Activated T-helper 1 cell treated with Interleukin-2 at 50 U/mL for 16 hours (primary cell): ENCODE measurements at regions not wholly inside any gene's neighbourhood (a gene's known extent, or its start where the extent isn't known, plus 50 kb on each side); places are given as distances from the start of the nearest gene placed in this dataset.

Experiments
- DNase-seq: peaks from one replicate; pipeline ENCODE4 v3.0.0-alpha.2; 2020; ENCODE audit warnings: low read depth

DNA sequence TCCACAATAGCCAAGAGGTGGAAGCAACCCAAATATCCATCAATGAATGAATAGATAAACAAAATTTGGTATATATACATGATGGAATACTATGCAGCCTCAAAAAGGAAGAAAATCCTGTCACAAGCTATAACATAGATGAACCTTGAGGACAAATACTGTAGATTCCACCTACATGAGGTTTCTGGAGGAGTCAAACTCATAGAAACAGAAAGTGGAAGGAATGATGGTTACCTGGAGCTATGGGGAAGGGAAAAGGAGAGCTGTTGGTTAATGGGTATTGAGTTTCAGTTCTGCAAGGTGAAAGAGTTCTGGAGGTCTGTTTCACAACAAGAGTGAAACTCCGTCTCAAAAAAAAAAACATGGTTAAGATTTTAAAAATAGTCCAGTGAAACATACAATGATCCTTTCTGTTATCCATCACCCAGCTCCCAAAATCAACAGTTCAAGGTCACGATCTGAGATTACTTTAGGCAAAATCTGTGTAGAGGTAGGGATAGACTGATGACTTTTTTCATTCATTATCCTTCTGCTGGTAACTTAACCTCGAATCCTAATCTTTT, 80.8 kb upstream of the HNRNPU start:
- DNase-seq, result no peak

DNA sequence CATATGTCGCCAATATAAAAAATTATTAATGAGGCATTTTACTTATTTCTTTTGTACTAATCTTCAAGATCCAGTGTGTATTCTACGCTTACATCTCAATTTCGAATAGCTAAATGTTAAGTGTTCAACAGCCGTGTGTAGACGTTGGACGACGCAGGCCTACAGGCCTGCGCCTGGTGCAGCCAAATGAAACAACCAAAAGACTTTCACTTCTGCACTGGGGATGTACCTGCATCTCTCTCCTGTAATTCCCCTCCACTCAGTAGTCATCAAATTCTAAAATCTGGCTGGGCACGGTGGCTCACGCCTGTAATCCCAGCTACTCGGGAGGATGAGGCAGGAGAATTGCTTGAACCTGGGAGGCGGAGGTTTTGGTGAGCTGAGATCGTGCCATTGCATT, 76.8 kb upstream of the HNRNPU start:
- DNase-seq, result no peak

DNA sequence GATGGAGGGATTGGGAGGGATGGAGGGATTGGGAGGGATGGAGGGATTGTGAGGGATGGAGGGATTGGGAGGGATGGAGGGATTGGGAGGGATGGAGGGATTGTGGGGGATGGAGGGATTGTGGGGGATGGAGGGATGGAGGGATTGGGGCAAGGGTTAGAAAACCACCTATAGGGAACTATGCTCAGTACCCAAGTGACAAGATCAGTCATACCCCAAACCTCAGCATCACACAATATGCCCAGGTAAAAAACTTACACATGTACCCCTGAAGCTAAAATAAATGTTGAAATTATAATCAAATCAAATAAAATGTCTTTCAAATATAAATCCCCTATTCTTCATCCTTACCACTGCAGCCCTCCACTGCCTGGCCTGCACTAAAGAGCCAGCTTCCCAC, 72.8 kb upstream of the HNRNPU start:
- DNase-seq, result no peak

DNA sequence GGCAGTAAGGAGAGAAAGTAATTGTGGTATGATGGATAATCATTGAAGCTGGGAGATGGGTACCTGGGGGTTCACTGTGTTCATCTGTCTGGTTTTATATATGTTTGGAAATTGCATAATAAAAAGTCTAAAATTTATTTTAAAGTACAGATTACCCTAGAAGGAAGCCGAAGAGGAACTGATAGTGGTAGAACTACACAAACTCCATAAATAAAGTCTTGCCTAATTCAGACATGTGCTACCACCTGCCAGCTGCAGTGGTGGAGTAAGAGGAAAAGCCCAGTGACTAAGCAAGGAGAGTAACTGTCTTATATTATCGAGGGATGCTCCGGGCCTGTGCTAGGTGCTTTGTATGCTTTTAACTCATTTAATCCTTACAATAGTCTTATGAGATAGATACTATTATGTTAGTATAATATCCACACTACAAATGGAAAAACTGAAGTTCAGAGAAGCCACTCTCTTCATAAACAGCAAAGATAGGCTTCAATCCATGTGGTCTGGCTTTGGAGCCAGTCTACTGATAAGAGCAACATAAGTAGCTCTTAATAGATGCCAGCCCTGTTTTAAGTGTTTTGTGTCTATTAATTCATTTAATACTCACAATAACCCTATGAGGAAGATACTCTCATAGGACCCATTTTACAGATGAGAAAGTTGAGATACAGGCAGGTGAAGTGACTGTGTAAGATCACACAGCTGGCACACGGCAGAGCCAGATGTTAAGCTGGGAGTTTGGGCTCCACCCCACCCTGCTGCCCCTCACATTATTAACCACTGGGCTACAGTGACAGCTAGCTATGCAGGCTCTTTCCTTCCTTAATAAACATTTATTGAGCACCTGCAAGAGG, 56.8 kb upstream of the HNRNPU start:
- no peak for DNase-seq

DNA sequence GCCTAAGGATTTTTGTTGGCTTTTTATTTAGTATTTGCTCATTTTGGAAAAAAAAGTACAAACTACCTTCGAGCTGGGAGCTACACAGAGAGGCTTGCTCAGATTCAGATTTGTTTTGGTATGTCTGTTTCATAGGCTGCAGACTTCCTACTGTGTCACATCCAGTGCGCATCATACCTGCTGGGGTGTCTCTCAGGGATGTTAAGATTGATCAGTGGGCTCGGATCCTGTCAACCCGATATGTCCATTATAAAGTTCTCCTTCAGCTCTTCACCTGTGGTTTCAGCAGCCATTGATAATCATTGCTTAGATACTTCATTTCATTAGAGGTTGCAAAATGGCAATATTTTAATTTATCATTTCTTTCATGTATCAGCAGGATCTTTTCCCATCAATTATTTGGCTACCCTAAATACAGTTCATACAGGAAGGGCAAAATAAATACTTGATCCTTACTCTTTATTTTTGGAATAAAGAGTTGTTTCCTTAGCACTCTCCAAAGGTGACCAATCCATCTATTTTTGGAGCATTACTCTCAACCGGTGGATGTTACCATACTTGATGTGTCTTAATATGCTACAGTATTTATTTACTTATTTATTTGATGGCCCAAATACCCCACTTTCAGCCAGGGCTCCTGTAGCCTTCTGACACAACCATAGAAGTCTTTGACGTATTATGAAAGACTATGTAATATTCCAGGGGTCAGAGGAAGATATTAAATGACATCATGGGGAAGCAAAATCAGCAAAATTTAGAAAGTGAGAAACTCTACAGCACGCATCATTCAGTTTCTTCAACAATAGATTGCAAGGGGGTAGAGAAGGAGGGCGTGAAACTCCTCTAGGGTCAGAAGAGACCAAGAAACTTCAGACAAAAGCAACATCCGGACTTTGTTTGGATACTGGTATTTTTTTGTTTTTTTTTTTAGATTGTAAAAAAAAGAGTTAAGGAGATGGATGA, 55.3 kb upstream of the HNRNPU start:
- no peak for DNase-seq

DNA sequence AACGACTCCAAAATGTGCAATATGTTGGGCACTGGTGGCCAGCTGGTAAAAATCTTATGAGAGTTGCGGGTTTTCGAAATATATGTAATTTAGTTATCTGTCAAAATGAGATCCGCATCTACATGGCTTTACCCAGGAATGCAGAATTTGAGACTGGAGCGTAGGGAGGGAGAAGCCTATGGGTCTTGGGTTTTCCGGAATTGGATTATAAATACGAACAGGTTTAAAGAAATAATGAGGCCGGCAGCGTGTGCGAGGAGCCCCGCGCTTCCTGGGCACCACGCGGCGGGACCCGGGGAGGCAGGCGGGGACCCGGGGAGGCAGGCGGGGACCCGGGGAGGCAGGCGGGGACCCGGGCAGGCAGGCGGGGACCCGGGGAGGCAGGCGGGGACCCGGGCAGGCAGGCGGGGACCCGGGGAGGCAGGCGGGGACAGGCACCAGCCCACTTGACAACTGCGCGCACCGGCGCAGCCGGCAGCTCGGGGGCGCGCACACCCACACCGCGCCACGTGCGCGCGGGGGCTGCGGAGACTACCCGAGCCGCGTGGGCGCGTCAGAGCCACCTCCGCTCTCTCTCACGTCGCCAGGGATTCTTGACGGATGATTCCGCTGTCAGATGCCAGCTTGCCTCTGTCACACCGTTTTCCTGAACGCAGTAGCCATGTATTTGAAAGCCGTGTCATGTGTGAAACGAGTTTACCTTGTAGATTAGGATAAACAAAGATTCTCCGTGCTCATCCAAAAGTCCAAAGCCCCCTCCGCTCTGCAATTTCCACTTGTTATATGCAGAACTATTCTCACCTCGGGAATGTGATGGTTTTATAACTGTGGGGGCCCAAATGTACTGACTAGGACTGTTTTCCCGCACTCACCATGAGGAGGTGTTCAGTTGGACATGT, 54.3 kb upstream of the HNRNPU start:
- peak; percentile 47 for DNase-seq

DNA sequence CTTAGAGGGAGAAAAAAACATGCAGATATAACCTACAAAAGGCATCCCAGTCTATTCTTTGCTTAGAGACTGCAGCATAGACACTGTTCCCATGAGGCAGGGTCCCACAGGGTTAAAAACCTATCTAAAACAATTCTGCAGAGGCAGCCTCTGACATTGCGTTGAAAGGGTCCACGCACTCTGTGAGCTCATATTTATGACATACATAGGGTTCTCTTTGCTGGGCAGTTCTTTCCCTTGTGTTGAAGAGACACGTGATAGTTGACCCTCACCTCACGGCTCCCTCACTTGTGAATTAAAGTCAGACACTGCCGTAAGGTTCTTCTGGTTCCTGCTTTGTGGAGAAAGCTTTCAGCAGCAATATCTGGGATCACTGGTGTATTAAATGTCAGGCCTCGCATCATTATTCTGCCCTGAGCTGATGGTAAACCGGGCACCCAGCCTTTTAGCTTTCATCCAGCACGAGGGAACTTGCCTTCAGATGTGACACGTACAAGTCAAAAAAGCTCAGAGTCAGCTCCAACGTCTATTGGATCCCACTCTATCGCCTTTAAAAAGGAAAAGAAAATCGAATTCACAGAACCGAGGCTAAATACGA, 52.8 kb upstream of the HNRNPU start:
- no peak for DNase-seq

DNA sequence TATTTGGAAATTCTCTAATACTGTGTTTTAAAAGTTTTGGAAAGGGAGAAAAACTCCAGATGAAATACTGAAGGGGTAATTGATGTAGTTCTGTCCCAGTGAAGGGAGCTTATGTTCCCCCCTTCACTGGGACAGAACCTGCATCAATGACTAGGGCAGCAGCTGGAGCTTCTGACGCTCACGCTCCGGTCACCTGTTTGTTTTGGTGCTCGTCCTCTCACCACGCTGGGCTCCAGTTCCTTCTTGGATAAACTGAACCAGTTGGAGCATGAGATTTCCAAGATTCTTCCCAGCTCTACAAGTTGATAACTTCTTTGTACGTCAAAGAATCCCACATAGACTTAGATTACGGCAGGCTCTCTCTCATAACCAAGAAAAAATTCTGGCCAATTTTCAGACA, 51.4 kb upstream of the HNRNPU start:
- DNase-seq, result no peak

DNA sequence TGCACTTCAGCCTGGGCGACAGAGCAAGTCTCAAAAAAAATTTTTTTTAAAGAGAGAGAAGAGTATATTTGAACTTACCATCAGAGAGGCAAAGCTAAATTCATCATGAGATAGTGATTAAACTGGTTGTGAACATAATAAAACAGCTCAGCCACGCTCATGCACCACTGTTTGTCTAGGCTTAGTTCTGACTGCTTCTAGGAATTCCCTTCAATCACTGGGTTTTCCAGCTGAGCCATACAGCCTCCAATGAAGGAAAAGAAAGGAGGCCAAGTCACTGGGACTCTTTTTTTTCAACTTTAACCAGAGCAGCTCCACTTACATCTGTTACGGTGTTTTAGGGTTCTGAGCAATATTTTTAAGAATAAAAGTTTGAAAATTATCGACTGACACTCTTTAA, 50.4 kb upstream of the HNRNPU start:
- DNase-seq, result no peak
